VCaP (cell line): ENCODE measurements at regions not wholly inside any gene's neighbourhood (a gene's known extent, or its start where the extent isn't known, plus 50 kb on each side); places are given as distances from the start of the nearest gene placed in this dataset.

Experiments used
- H3K27ac ChIP-seq: fragments of 450-650 bp; 2 replicates; pipeline ENCODE4 v1.5.1; 2017
- CTCF ChIP-seq: fragments of 450-650 bp; conservative IDR thresholded peaks from 2 replicates; pipeline ENCODE4 v1.5.1; 2017; ENCODE audit warnings: mild to moderate bottlenecking, moderate library complexity

- H3K27ac ChIP-seq = no peak overlapping the region
- no peak for TF ChIP-seq CTCF
Observed at GRCh38 chr4:12827966-12828365, 656.2 kb downstream of the RAB28 start.

- H3K27ac ChIP-seq = no peak overlapping the region
- no peak for TF ChIP-seq CTCF
Observed at GRCh38 chr4:12791536-12791935, 692.6 kb downstream of the RAB28 start.

- TF ChIP-seq CTCF = no peak
- no peak overlapping the region for H3K27ac ChIP-seq
Observed at GRCh38 chr4:12787261-12787660, 696.9 kb downstream of the RAB28 start.

- H3K27ac ChIP-seq = no peak overlapping the region
- TF ChIP-seq CTCF = no peak
Observed at GRCh38 chr4:12778706-12779105, 705.4 kb downstream of the RAB28 start.

- no peak overlapping the region for H3K27ac ChIP-seq
- no peak for TF ChIP-seq CTCF
Observed at GRCh38 chr4:12778191-12778590, 705.9 kb downstream of the RAB28 start.

GRCh38 chr4:12770351-12770750 is 713.8 kb downstream of the RAB28 start:
- no peak for TF ChIP-seq CTCF
- no peak overlapping the region for H3K27ac ChIP-seq

GRCh38 chr4:12761694-12762093 is 722.4 kb downstream of the RAB28 start:
- H3K27ac ChIP-seq = no peak overlapping the region
- TF ChIP-seq CTCF = no peak

- TF ChIP-seq CTCF = no peak
- H3K27ac ChIP-seq = no peak overlapping the region
Observed at GRCh38 chr4:12747154-12747553, 737.0 kb downstream of the RAB28 start.
